K562 (cell line): ENCODE measurements at regions not wholly inside any gene's neighbourhood (a gene's known extent, or its start where the extent isn't known, plus 50 kb on each side); places are given as distances from the start of the nearest gene placed in this dataset.

Source experiments
- EGR1 ChIP-seq: fragments of 450-650 bp; conservative IDR thresholded peaks from 2 replicates; pipeline ENCODE4 v1.6.1; 2017; ENCODE audit warnings: mild to moderate bottlenecking
- GABPA ChIP-seq: fragments of 200-800 bp; sonication (Bioruptor generic); conservative IDR thresholded peaks from 2 replicates; pipeline ENCODE4 v1.6.1; 2016; ENCODE audit warnings: low read depth, missing genetic modification characterization, missing compliant biosample characterization
- MEF2A ChIP-seq: IDR thresholded peaks from 2 replicates; pipeline ENCODE4 v1.6.1; 2011; ENCODE audit warnings: low read depth, mild to moderate bottlenecking, low read length, moderate library complexity; ENCODE audit not compliant: control insufficient read depth
- SPI1 ChIP-seq: IDR thresholded peaks from 2 replicates; pipeline ENCODE4 v1.6.1; 2011; ENCODE audit warnings: low read depth, low read length, control low read depth, borderline replicate concordance
- TEAD4 ChIP-seq, 2 experiments: sonication (generic) in 1 of 2; formaldehyde crosslinking in 1 of 2; IDR thresholded peaks; 2 replicates each; pipeline versions ENCODE4 v1.6.1 to v1.8.0; 2012 to 2022; ENCODE audit warnings: borderline replicate concordance in 1 of 2, inconsistent platforms in 1 of 2, low read length in 1 of 2, mild to moderate bottlenecking in 1 of 2, missing genetic modification reagents in 1 of 2

DNA sequence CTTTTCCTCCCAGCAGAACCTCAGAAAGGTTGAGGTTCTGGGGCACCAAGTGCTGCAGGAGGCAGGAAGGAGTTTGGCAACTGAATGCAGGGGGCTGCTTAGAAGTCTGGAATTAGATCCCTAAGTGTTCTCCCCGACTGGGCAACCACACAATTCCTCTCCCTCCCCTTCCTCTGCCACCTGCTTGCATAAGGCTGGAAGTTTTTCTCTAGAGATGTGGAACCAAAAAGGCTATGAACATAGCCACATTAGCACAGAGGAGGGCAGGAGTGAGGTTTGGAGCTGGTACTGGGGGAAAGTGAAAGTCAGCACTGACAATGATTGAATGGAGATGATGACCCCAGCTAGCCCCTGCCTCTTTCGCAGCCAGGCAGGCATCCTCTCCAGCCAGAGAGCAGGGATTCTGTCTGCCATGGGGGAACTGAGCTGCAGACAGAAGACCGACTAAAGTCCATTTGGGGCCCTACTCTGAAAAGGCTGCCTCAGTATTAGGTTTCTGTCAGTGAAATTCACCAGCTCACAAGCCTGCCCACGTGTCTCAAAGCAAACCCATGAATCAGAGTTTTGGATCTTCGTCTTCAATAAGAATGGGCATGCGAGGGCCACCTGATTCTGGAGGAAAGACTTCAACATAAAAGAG lies 87.9 kb upstream of the ITGA6 start:
- TF ChIP-seq TEAD4 (IDR thresholded peaks at IDR 0.05; ENCODE audit: low read length) (no peak), TEAD4 (CRISPR knock-in tag; IDR thresholded peaks at IDR 0.05; ENCODE audit: borderline replicate concordance) (no peak), SPI1 (no peak), MEF2A (no peak), GABPA (tag) (no peak), EGR1 (no peak)
